ENCODE measurements at regions not wholly inside any gene's neighbourhood (a gene's known extent, or its start where the extent isn't known, plus 50 kb on each side); places are given as distances from the start of the nearest gene placed in this dataset.

GRCh38 chr2:241943209-241943850 lies 73.8 kb downstream of the RTP5 start:
- no peak for DNase-seq

- DNase-seq, result no peak
Measured at GRCh38 chr2:241943961-241944575, 74.5 kb downstream of the RTP5 start.

- no peak for DNase-seq
Measured at GRCh38 chr2:241944821-241945220, 75.3 kb downstream of the RTP5 start.

- no peak for DNase-seq
Measured at GRCh38 chr2:241945311-241945710, 75.8 kb downstream of the RTP5 start.

GRCh38 chr2:241945803-241946202 lies 76.3 kb downstream of the RTP5 start:
- no peak for DNase-seq

GRCh38 chr2:241946306-241947003 lies 76.9 kb downstream of the RTP5 start:
- DNase-seq, result no peak

- DNase-seq, result no peak
Measured at GRCh38 chr2:241947004-241947350, 77.4 kb downstream of the RTP5 start.

- no peak for DNase-seq
Measured at GRCh38 chr2:241947401-241947800, 77.9 kb downstream of the RTP5 start.

GRCh38 chr2:241947876-241948275 lies 78.3 kb downstream of the RTP5 start:
- DNase-seq, result no peak

GRCh38 chr2:241948299-241948897 lies 78.9 kb downstream of the RTP5 start:
- no peak for DNase-seq

- no peak for DNase-seq
Measured at GRCh38 chr2:241948901-241949735, 79.6 kb downstream of the RTP5 start.

GRCh38 chr2:241949736-241950412 lies 80.3 kb downstream of the RTP5 start:
- no peak for DNase-seq

GRCh38 chr2:241950413-241951315 lies 81.1 kb downstream of the RTP5 start:
- peak; percentile 74 to 76 for DNase-seq

- DNase-seq, result no peak
Measured at GRCh38 chr2:241951316-241951700, 81.8 kb downstream of the RTP5 start.

GRCh38 chr2:241951920-241952319 lies 82.4 kb downstream of the RTP5 start:
- no peak for DNase-seq

GRCh38 chr2:241952816-241953215 lies 83.3 kb downstream of the RTP5 start:
- DNase-seq, result no peak

- DNase-seq, result no peak
Measured at GRCh38 chr2:241953324-241953928, 83.9 kb downstream of the RTP5 start.

- no peak for DNase-seq
Measured at GRCh38 chr2:241956521-241957110, 87.1 kb downstream of the RTP5 start.

GRCh38 chr2:241957276-241957675 lies 87.7 kb downstream of the RTP5 start:
- no peak for DNase-seq

GRCh38 chr2:241958818-241959545 lies 89.5 kb downstream of the RTP5 start:
- DNase-seq, result no peak
